ENCODE measurements at regions not wholly inside any gene's neighbourhood (a gene's known extent, or its start where the extent isn't known, plus 50 kb on each side); places are given as distances from the start of the nearest gene placed in this dataset.

DNA sequence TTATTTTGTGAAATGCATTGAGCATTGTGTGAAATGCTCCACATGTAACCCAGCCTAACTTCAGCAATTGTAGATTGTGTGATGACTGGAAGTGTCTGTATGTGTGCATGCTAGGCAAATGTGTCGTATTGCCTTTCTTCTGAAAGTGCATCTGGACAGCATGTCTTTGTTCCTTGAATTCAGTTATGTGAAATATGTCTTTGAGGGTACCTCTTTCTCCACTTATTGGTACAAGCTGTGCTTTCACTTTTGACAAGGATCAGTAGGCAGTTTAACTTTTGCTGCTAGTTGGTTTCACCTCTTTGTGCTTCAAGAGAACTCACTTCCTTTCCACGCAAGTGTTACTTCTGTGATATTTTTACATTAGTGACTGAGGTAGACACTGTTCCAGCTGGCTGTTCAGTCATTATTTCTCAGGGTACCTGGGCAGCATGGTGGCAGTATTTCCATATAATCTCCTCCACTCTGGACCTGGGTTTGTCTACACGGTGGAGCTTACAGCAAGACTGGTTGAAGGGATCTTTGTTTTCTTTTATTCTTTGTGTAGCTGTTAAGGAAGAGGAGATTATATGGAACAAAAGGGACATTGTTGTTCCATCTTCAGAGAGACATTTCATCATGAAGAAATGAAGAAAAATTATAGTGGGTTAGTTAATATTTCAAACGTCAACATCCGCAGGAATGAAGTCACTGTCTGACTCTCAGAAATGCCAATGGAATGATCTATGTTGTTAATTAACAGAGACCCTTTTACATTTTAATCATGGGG, 175.4 kb downstream of the UTRN start:
- TF ChIP-seq, protein P1, sequence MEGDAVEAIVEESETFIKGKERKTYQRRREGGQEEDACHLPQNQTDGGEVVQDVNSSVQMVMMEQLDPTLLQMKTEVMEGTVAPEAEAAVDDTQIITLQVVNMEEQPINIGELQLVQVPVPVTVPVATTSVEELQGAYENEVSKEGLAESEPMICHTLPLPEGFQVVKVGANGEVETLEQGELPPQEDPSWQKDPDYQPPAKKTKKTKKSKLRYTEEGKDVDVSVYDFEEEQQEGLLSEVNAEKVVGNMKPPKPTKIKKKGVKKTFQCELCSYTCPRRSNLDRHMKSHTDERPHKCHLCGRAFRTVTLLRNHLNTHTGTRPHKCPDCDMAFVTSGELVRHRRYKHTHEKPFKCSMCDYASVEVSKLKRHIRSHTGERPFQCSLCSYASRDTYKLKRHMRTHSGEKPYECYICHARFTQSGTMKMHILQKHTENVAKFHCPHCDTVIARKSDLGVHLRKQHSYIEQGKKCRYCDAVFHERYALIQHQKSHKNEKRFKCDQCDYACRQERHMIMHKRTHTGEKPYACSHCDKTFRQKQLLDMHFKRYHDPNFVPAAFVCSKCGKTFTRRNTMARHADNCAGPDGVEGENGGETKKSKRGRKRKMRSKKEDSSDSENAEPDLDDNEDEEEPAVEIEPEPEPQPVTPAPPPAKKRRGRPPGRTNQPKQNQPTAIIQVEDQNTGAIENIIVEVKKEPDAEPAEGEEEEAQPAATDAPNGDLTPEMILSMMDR (IDR thresholded peaks at IDR 0.05; ENCODE audit: low read length) = no peak
- TF ChIP-seq EZH2 (IDR thresholded peaks at IDR 0.05; ENCODE audit: borderline replicate concordance, low read length) = no peak

Data from OCI-LY1 (cell line).